Activated naive CD4-positive, alpha-beta T cell treated with anti-CD3 and anti-CD28 coated beads for 36 hours (primary cell): ENCODE measurements at regions not wholly inside any gene's neighbourhood (a gene's known extent, or its start where the extent isn't known, plus 50 kb on each side); places are given as distances from the start of the nearest gene placed in this dataset.
"Not testable (repeated sequence)": the region's sequence is repeated elsewhere in the genome, so short reads cannot be mapped to it uniquely, and the experiment has no call there.

ENCODE experiments used
- CTCF ChIA-PET: fragments of 350-600 bp; sonication (Branson Sonifier 250); formaldehyde crosslinking; loops from one replicate; lab custom pipeline; 2021; ENCODE audit warnings: antibody characterized with exemption; lab: Charles Lee
- DNase-seq: peaks from one replicate; pipeline ENCODE4 v3.0.0-alpha.2; 2020
- H3K27ac Mint-ChIP-seq: one replicate; pipeline ENCODE4 v1.8.0; 2021; ENCODE audit warnings: mild to moderate bottlenecking, mixed read lengths
- H3K27me3 Mint-ChIP-seq: one replicate; pipeline ENCODE4 v1.8.0; 2021; ENCODE audit warnings: low read depth, mixed read lengths
- H3K36me3 Mint-ChIP-seq: one replicate; pipeline ENCODE4 v1.8.0; 2021; ENCODE audit warnings: low read depth, mixed read lengths
- H3K4me1 Mint-ChIP-seq: one replicate; pipeline ENCODE4 v1.8.0; 2021; ENCODE audit warnings: low read depth, mixed read lengths
- H3K4me3 Mint-ChIP-seq: one replicate; pipeline ENCODE4 v1.8.0; 2021; ENCODE audit warnings: mild to moderate bottlenecking, moderate library complexity, mixed read lengths
- H3K9me3 Mint-ChIP-seq: one replicate; pipeline ENCODE4 v1.8.0; 2021; ENCODE audit warnings: mixed read lengths
- intact Hi-C: fragments of 100-400 bp; cut with micrococcal nuclease; formaldehyde crosslinking; loops from one replicate; pipeline ENCODE4 v1.15.1; 2023

DNA sequence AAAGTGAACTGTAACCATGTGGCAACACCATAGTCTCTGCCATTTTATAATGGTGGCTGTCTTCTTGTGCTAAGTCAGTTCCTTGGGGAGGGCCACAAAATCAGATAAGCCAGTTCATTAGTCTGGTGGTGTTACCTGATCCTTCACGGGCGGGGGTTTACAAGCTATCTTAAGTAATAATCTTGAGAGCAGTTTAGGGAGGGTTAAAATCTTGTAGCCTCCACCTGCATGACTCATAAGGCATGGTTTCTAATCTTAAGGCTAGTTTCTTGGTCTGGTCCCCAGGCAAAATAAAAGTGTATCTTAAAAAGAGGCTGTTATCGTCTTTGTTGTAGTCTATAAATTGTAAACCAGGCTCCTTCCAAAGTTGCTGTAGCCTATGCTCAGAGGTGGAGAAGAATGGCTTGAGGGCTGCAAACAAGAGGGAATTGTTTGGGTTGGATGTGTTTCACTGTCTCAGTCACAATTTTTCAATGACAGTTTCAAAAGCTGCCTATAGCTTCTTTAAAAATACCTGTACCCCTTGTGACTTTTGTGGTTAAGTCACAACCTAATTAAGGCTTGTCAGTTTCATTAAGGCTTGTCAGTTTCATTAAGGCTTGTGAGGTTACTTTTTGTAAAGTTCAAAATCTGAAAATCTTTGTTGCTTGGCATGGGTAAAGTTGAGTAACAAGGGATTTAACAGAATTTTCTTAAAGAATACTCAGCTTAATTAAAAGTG lies 135.7 kb downstream of the RPS4Y2 start:
- Mint-ChIP-seq H3K9me3 (no peaks in the 10 kb centered on the region), H3K36me3 (no peaks in the 10 kb centered on the region), H3K4me3 (no peak overlapping the region), H3K27me3 (no peaks in the 10 kb centered on the region), H3K27ac (no peak overlapping the region), H3K4me1 (peaks cover 4% of the 10 kb centered on the region)
- intact Hi-C loops = no loop called here
- DNase-seq = no peak
- CTCF ChIA-PET = no interaction called here

DNA sequence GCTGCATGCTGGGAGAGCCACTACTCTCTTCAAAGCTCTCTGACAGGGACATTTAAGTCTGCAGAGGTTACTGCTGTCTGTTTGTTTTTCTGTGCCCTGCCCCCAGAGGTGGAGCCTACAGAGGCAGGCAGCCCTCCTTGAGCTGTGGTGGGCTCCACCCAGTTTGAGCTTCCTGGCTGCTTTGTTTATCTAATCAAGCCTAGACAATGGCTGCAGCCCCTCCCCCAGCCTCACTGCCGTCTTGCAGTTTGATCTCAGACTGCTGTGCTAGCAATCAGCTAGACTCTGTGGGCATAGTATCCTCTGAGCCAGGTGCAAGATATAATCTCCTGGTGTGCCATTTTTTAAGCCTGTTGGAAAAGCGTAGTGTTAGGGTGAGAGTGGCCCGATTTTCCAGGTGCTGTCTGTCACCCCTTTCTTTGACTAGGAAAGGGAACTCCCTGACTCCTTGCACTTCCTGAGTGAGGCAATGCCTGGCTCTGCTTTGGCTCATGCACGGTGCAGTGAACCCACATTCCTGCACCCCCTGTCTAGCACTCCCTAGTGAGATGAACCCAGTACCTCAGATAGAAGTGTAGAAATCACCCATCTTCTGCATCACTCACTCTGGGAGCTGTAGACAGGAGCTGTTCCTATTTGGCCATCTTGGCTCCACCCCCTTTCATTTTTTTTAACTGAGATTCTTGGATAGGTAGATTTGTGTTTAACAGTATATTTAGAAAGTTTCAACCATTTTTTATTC lies 169.6 kb downstream of the RPS4Y2 start:
- DNase-seq = peak; percentile 26
- H3K4me3 Mint-ChIP-seq = peak overlapping the region; percentile 24
- H3K27me3 Mint-ChIP-seq, CTCF ChIA-PET, intact Hi-C loops, H3K36me3 Mint-ChIP-seq, H3K27ac Mint-ChIP-seq: not testable (repeated sequence)
- peaks cover 29% of the 10 kb centered on the region for H3K9me3 Mint-ChIP-seq
- peaks cover 16% of the 10 kb centered on the region for H3K4me1 Mint-ChIP-seq

DNA sequence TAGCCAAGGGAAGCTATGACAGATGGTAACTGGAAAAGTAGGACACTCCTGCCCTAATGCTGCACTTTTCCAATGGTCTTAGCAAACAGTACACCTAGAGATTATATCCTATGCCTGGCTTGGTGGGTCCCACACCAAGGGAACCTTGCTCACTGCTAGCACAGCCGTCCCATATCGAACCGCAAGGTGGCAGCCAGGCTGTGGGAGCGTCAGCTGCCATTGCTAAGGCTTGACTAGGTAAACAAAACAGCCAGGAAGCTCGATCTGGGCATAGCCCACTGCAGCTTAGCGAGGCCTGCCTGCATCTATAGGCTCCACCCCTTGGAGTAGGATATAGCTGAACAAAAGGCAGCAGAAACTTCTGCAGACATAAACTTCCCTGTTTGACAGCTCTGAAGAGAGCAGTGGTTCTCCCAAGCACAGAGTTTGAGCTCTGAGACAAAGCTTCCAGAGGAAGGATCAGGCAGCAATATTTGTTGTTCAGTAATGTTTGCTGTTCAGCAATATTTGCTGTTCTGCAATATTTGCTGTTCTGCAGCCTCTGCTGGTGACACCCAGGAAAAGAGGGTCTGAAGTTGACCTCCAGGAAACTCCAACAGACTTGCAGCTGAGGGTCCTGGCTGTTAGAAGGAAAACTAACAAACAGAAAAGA lies 173.9 kb downstream of the RPS4Y2 start:
- Mint-ChIP-seq H3K9me3 (peaks cover 8% of the 10 kb centered on the region), H3K36me3 (peaks cover 1% of the 10 kb centered on the region), H3K4me1 (peaks cover 11% of the 10 kb centered on the region), H3K4me3 (no peak overlapping the region), H3K27ac (no peak overlapping the region), H3K27me3 (no peaks in the 10 kb centered on the region)
- intact Hi-C loops = no loop called here
- CTCF ChIA-PET = no interaction called here
- DNase-seq = no peak

DNA sequence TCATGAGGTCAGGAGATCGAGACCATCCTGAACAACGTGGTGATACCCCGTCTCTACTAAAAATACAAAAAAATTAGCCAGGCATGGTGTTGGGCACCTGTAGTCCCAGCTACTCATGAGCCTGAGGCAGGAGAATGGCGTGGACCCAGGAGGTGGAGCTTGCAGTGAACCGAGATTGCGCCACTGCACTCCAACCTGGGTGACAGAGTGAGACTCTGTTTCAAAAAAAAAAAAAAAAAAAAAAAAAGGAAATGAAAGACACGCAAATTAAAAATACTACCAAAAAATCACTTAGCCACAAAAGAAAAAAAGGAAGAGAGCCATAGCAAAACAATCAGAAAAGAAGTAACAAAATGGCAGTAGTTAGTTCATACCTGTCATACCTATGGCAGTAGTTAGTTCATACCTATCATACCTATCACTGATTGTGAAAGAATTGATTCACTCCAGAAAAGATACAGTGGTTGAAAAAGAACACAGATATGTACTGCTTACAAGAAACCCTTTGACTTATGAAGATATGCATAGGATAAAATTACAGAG lies 180.9 kb downstream of the RPS4Y2 start:
- H3K4me3 Mint-ChIP-seq, DNase-seq, H3K4me1 Mint-ChIP-seq, H3K27me3 Mint-ChIP-seq, intact Hi-C loops, CTCF ChIA-PET, H3K27ac Mint-ChIP-seq, H3K36me3 Mint-ChIP-seq, H3K9me3 Mint-ChIP-seq: not testable (repeated sequence)

DNA sequence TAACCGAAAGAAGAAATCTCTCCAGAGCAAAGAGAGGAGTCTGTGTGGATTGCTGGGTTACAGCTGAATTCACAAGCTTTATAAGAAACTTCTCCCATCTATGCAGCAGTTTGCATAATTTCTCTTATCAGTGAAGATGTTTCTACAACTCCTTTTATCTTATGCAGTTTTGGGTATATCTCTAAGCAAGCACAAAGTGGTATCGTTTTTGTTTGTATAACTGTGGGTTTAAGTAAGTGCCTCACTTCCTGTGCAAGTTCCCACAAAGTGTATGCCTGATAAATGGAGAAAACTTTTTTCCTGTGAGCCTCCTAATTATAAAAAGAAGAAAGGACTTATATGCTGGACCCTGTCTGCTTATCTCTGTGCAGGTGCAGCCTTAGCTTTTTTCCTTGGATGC lies 205.6 kb downstream of the RPS4Y2 start:
- no peaks in the 10 kb centered on the region for H3K36me3 Mint-ChIP-seq
- no peaks in the 10 kb centered on the region for H3K9me3 Mint-ChIP-seq
- H3K27me3 Mint-ChIP-seq = no peaks in the 10 kb centered on the region
- DNase-seq = no peak
- H3K4me1 Mint-ChIP-seq = peaks cover 25% of the 10 kb centered on the region
- CTCF ChIA-PET = interaction anchor here (0.6 kb wide), 1 partner anchor 487 kb away, joined by 3 read pairs; no protein-coding TSS in a partner anchor
- H3K4me3 Mint-ChIP-seq = no peak overlapping the region
- no peak overlapping the region for H3K27ac Mint-ChIP-seq
- intact Hi-C loops = loop anchor here (10.0 kb wide), 4 partner anchors 63 to 217 kb away; no protein-coding TSS in a partner anchor

DNA sequence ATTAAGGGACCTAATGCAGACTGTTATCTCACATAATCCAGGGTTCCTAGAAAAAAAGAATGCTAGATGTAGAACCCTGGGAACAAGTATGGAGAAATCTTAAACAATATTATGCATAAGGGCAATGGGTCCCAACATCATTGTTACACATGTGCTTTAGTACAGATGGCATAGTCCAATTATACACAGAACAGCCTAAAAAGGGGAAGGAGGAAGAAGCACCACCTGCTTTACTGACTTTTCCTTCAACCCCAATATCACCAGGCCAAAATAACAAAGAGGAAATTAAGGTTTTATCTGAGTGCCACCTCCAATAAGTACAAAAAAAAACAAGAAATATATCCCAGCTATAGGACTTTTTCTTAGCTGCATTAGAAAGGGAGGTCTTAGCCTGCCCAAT lies 211.9 kb downstream of the RPS4Y2 start:
- Mint-ChIP-seq H3K4me3 (no peak overlapping the region), H3K36me3 (no peaks in the 10 kb centered on the region), H3K4me1 (no peaks in the 10 kb centered on the region), H3K9me3 (no peaks in the 10 kb centered on the region), H3K27ac (no peak overlapping the region), H3K27me3 (no peaks in the 10 kb centered on the region)
- CTCF ChIA-PET = interaction anchor here (0.9 to 1.7 kb wide), 2 partner anchors 65 to 292 kb away, joined by 3 to 7 read pairs; no protein-coding TSS in a partner anchor
- no peak for DNase-seq
- intact Hi-C loops = loop anchor here (1.0 to 10.0 kb wide), 7 partner anchors 57 to 292 kb away; no protein-coding TSS in a partner anchor

DNA sequence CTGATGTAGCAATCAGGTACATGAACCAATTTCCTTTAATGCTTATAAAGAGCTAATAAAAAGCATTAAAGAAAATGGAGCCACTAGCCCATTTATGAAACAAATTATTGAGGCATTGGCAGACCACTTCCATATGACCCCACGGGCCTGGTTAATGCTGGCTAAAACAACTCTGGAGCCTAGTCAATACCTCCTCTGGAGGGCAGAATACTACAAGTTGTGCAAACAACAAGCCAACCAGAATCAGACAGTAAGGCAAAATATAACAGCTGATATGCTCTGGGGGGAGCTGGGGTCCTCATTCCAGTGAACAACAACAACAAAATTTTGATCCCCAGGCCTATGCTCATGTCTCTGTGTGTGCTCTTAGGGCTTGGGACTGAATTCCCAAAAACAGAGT lies 212.3 kb downstream of the RPS4Y2 start:
- H3K4me3 Mint-ChIP-seq = no peak overlapping the region
- CTCF ChIA-PET = interaction anchor here (0.9 to 1.7 kb wide), 4 partner anchors 17 to 292 kb away, joined by 3 to 7 read pairs (median 3); no protein-coding TSS in a partner anchor
- no peaks in the 10 kb centered on the region for H3K9me3 Mint-ChIP-seq
- no peaks in the 10 kb centered on the region for H3K27me3 Mint-ChIP-seq
- H3K36me3 Mint-ChIP-seq = no peaks in the 10 kb centered on the region
- peak; percentile 12 for DNase-seq
- H3K4me1 Mint-ChIP-seq = no peaks in the 10 kb centered on the region
- intact Hi-C loops = loop anchor here (1.0 to 10.0 kb wide), 7 partner anchors 57 to 292 kb away; no protein-coding TSS in a partner anchor
- H3K27ac Mint-ChIP-seq = no peak overlapping the region

DNA sequence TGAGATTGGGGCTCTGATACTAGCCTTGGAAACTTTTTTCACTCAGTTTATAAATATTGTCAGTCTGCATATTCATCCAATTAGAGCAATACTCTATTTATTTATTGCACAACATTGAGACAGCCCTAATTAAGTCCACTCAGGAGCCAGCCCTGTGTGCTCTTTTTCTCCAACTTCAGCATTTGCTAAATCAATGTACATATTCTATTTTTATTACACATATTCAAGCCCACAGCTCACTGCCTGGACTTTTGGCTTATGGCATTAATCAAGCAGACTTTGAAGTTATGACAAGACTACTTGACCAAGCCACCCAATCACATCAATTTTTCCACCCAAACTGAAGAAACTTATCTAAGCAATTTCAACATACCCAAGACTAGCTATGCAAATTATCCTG lies 215.5 kb downstream of the RPS4Y2 start:
- no peak overlapping the region for H3K27ac Mint-ChIP-seq

DNA sequence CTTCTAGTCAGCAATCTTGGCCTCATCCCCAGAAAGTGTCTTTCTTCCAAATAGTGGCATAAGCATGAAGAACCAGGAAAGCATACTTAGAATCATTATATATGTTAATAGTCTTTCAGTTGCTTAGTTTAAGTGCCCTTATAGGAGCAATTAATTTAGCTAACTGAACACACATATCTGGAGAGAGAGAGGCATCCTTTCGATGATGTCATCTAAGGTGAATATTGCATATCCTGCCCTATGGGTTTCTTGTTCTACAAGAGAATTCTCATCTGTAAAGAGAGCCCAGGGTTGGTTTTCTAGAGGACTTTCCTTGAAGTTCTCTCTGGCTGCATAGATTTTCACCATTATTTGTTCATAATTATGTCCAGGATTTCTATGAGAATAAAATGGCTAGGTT lies 230.1 kb downstream of the RPS4Y2 start:
- no peaks in the 10 kb centered on the region for H3K36me3 Mint-ChIP-seq
- DNase-seq = no peak
- H3K4me3 Mint-ChIP-seq = no peak overlapping the region
- no peak overlapping the region for H3K27ac Mint-ChIP-seq
- H3K4me1 Mint-ChIP-seq = peaks cover 14% of the 10 kb centered on the region
- no peaks in the 10 kb centered on the region for H3K27me3 Mint-ChIP-seq
- intact Hi-C loops = no loop called here
- CTCF ChIA-PET = no interaction called here
- H3K9me3 Mint-ChIP-seq = no peaks in the 10 kb centered on the region

More for the DNA sequence above, 215.5 kb downstream of the RPS4Y2 start:
- intact Hi-C loops = no loop called here
- DNase-seq = no peak
- Mint-ChIP-seq H3K36me3 (no peaks in the 10 kb centered on the region), H3K9me3 (no peaks in the 10 kb centered on the region), H3K4me1 (peaks cover 2% of the 10 kb centered on the region), H3K27me3 (no peaks in the 10 kb centered on the region), H3K4me3 (no peak overlapping the region)
- CTCF ChIA-PET = interaction anchor here (1.5 kb wide), 1 partner anchor 289 kb away, joined by 3 read pairs; no protein-coding TSS in a partner anchor

DNA sequence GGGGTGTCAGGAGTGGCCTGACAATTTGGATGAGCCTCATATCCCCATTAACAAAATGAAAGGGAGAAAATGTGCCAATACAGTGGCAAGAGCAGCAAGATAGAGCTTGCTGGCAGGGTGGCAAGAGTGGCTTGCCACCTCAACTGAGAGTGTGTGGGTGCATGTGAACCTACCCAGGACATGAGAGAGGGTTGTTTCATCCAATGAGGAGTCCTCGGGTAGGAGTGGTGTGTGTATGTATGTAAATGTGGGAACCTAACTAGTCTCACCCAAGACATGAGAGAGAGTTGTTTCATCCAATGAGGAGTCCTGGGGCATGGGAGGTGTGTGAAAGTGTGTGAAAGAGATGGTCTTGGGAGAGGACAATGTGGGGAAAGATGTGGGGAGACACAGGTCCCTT lies 234.2 kb downstream of the RPS4Y2 start:
- no peak for DNase-seq
- Mint-ChIP-seq H3K27ac (no peak overlapping the region), H3K27me3 (no peaks in the 10 kb centered on the region), H3K4me1 (peaks cover 20% of the 10 kb centered on the region), H3K4me3 (no peak overlapping the region), H3K36me3 (no peaks in the 10 kb centered on the region), H3K9me3 (no peaks in the 10 kb centered on the region)
- CTCF ChIA-PET = no interaction called here
- intact Hi-C loops = loop anchor here (1.0 kb wide), 1 partner anchor 8 kb away; no protein-coding TSS in a partner anchor

DNA sequence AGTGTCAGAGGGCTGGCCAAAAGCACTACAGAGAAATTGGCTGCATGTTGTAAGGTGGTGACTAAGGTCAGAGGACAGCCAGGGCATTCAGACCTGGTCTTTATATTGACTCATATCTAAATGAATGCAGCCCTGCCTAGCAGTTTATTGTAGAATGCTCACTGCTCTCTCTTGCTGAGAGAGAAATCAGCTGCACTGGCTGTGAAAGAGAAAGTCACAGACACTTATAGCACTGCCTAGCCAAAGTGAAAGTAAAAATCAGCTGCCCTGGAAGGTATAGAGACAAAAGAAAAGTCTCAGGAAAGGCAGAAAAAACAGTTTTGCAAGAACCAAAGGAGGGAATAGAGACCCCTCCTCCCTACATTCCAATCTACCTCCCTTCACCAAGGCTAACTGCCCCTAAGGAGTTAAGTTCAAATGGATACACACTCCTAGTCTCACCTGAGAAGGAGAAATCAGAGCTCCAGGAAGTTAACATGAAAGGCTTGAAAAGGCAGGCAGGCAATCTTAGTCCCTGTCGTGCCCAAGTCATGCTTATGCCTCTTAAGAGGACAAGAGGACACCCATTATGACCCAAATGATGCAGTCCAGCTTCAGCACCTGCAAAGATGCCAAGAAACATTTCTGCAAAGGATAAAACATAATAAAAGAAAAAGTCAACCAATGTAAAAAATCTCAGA lies 235.1 kb downstream of the RPS4Y2 start:
- Mint-ChIP-seq H3K27ac (peak overlapping the region; percentile 74), H3K9me3 (no peaks in the 10 kb centered on the region), H3K36me3 (no peaks in the 10 kb centered on the region), H3K4me3 (peak overlapping the region; percentile 62), H3K27me3 (no peaks in the 10 kb centered on the region), H3K4me1 (peaks cover 17% of the 10 kb centered on the region)
- peak; percentile 24 for DNase-seq
- intact Hi-C loops = loop anchor here (1.0 kb wide), 1 partner anchor 7 kb away; no protein-coding TSS in a partner anchor
- CTCF ChIA-PET = interaction anchor here (0.6 to 1.4 kb wide), 2 partner anchors 10 to 261 kb away, joined by 3 to 4 read pairs; no protein-coding TSS in a partner anchor
